Tibial artery (tissue), 4 donors: ENCODE measurements at regions not wholly inside any gene's neighbourhood (a gene's known extent, or its start where the extent isn't known, plus 50 kb on each side); places are given as distances from the start of the nearest gene placed in this dataset.

Source experiments
- DNase-seq, 2 donors: peaks; one replicate each; pipeline ENCODE4 v3.0.0-alpha.2; 2019
- H3K27ac ChIP-seq, 2 donors: fragments of 200-600 bp; sonication (generic) in 1 of 2; 1 replicate in 1 of 2; 2 replicates in 1 of 2; pipeline ENCODE4 v1.5.1; 2018 to 2019; ENCODE audit warnings: mild to moderate bottlenecking in 1 of 2
- H3K27me3 ChIP-seq, 2 donors: fragments of 200-600 bp; sonication (generic) in 1 of 2; one replicate each; pipeline versions ENCODE4 v1.5.1 to v1.6.0; 2016 to 2019
- H3K36me3 ChIP-seq, 3 donors: fragments of 200-600 bp; sonication (generic) in 2 of 3; one replicate each; pipeline ENCODE4 v1.5.1; 2016 to 2019; ENCODE audit warnings: mild to moderate bottlenecking in 2 of 3
- H3K4me1 ChIP-seq, 4 donors: fragments of 200-600 bp; sonication (generic) in 2 of 4; 1 replicate in 3 of 4; 2 replicates in 1 of 4; pipeline ENCODE4 v1.5.1; 2016 to 2019
- H3K4me3 ChIP-seq, 2 donors: fragments of 200-600 bp; sonication (generic) in 1 of 2; 1 replicate in 1 of 2; 2 replicates in 1 of 2; pipeline ENCODE4 v1.5.1; 2018 to 2019; ENCODE audit warnings: mild to moderate bottlenecking in 2 of 2
- H3K9me3 ChIP-seq, 3 donors: fragments of 200-600 bp; sonication (generic) in 1 of 3; one replicate each; pipeline ENCODE4 v1.5.1; 2016 to 2019
- CTCF ChIP-seq, 2 experiments: fragments of 200-600 bp in 1 of 2; fragments of 450-650 bp in 1 of 2; IDR thresholded peaks; one replicate each; pipeline ENCODE4 v1.5.1; 2017 to 2019; ENCODE audit warnings: antibody characterized with exemption in 2 of 2, mild to moderate bottlenecking in 1 of 2, moderate library complexity in 1 of 2
- intact Hi-C: fragments of 100-400 bp; cut with DNase I; formaldehyde crosslinking; loops from one replicate; pipeline ENCODE4 v1.15.0; 2023; ENCODE audit warnings: low total_unique reads

DNA sequence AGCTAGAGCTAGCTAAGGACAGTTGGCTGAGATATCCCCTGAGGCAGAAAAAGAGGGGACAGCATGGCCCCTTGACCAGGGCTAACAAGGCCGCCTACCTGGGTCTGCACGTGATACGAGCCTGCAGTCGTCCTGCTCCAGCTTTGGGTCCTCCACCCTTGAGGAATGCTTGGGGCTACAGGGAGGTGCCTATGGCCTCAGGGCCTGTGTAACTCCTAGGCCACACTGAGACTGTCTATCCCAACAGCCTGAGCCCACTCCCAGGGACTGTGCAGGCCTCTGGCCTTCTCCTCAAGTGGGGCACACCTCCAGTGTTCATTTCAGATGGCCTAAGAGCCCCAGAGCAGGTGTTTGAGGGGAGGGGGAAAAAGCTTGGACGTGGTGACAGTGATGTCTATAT is 136.7 kb upstream of the SATB2 start:
- no peaks in the 10 kb centered on the region for H3K9me3 ChIP-seq
- no peak overlapping the region for H3K4me3 ChIP-seq
- H3K27me3 ChIP-seq, result no peaks in the 10 kb centered on the region
- H3K36me3 ChIP-seq, result no peaks in the 10 kb centered on the region
- no peaks in the 10 kb centered on the region for H3K4me1 ChIP-seq
- TF ChIP-seq CTCF (IDR thresholded peaks at IDR 0.05), result no peak
- no peak overlapping the region for H3K27ac ChIP-seq
- intact Hi-C loops, result no loop called here
- DNase-seq, result no peak

- intact Hi-C loops, result no loop called here
- DNase-seq, result no peak
- Histone ChIP-seq H3K4me1 (no peaks in the 10 kb centered on the region), H3K4me3 (no peak overlapping the region), H3K36me3 (no peaks in the 10 kb centered on the region), H3K9me3 (no peaks in the 10 kb centered on the region), H3K27ac (no peak overlapping the region), H3K27me3 (peaks cover 0 to 3% of the 10 kb centered on the region in 2 donors)
- no peak for TF ChIP-seq CTCF (IDR thresholded peaks at IDR 0.05)
These were observed 134.1 kb upstream of the SATB2 start for GRCh38 chr2:199591826-199592225.

- H3K36me3 ChIP-seq, result no peaks in the 10 kb centered on the region
- TF ChIP-seq CTCF (IDR thresholded peaks at IDR 0.05), result no peak
- H3K4me1 ChIP-seq, result no peaks in the 10 kb centered on the region
- no peak overlapping the region for H3K27ac ChIP-seq
- no peaks in the 10 kb centered on the region for H3K9me3 ChIP-seq
- intact Hi-C loops, result no loop called here
- DNase-seq, result no peak
- no peak overlapping the region for H3K4me3 ChIP-seq
- peaks cover 0 to 3% of the 10 kb centered on the region in 2 donors for H3K27me3 ChIP-seq
These were observed 132.8 kb upstream of the SATB2 start for GRCh38 chr2:199590321-199591203.

GRCh38 chr2:199589306-199589705 is 131.6 kb upstream of the SATB2 start:
- no peak overlapping the region for H3K27ac ChIP-seq
- intact Hi-C loops, result no loop called here
- no peaks in the 10 kb centered on the region for H3K9me3 ChIP-seq
- H3K27me3 ChIP-seq, result peaks cover 0 to 3% of the 10 kb centered on the region in 2 donors
- DNase-seq, result no peak
- no peaks in the 10 kb centered on the region for H3K4me1 ChIP-seq
- no peaks in the 10 kb centered on the region for H3K36me3 ChIP-seq
- TF ChIP-seq CTCF (IDR thresholded peaks at IDR 0.05), result no peak
- H3K4me3 ChIP-seq, result no peak overlapping the region

GRCh38 chr2:199588054-199588453 is 130.3 kb upstream of the SATB2 start:
- no peaks in the 10 kb centered on the region for H3K36me3 ChIP-seq
- no peak overlapping the region for H3K4me3 ChIP-seq
- H3K9me3 ChIP-seq, result no peaks in the 10 kb centered on the region
- H3K27me3 ChIP-seq, result peaks cover 0 to 3% of the 10 kb centered on the region in 2 donors
- no peak overlapping the region for H3K27ac ChIP-seq
- no peak for DNase-seq
- H3K4me1 ChIP-seq, result no peaks in the 10 kb centered on the region
- TF ChIP-seq CTCF (IDR thresholded peaks at IDR 0.05), result no peak
- intact Hi-C loops, result no loop called here
